ENCODE measurements at regions not wholly inside any gene's neighbourhood (a gene's known extent, or its start where the extent isn't known, plus 50 kb on each side); places are given as distances from the start of the nearest gene placed in this dataset.

DNA sequence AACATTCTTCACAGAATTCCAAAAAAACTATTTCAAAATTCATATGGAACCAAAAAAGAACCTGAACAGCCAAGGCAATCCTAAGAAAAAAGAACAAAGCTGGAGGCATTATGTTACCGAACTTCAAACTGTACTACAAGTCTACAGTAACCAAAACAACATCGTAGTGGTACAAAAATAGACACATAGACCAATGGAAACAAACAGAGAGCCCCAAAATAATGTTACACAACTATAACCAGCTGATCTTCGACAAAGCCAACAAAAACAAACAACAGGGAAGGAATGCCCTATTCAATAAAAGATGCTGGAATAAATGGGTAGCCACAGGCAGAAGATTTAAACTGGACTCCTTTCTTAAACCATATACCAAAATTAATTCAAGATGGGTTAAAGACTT lies 1189.6 kb downstream of the PCDH18 start:
- Histone ChIP-seq H3K27me3 (no peaks in the 10 kb centered on the region), H3K4me1 (no peaks in the 10 kb centered on the region), H3K9me3 (no peaks in the 10 kb centered on the region), H3K36me3 (no peaks in the 10 kb centered on the region), H3K27ac (no peak overlapping the region), H3K4me3 (no peak overlapping the region)
- intact Hi-C loops (cut with DNase I) = no loop called here
- DNase-seq (ENCODE audit: extremely low spot score in 2 of 2) = no peak
- TF ChIP-seq CTCF (IDR thresholded peaks at IDR 0.05) (no peak), POLR2AphosphoS5 (IDR thresholded peaks at IDR 0.05; ENCODE audit: insufficient read depth in 1 of 2, low read depth in 1 of 2) (no peak), POLR2A (IDR thresholded peaks at IDR 0.05) (no peak)

GRCh38 chr4:136337216-136337615 lies 1195.1 kb downstream of the PCDH18 start:
- intact Hi-C loops (cut with DNase I) = no loop called here
- Histone ChIP-seq H3K4me1 (no peaks in the 10 kb centered on the region), H3K27ac (no peak overlapping the region), H3K9me3 (no peaks in the 10 kb centered on the region), H3K4me3 (no peak overlapping the region), H3K27me3 (no peaks in the 10 kb centered on the region), H3K36me3 (no peaks in the 10 kb centered on the region)
- no peak for DNase-seq (ENCODE audit: extremely low spot score in 2 of 2)
- TF ChIP-seq POLR2A (IDR thresholded peaks at IDR 0.05) (no peak), POLR2AphosphoS5 (IDR thresholded peaks at IDR 0.05; ENCODE audit: insufficient read depth in 1 of 2, low read depth in 1 of 2) (no peak)

GRCh38 chr4:136336479-136336878 lies 1195.8 kb downstream of the PCDH18 start:
- H3K4me1 ChIP-seq = no peaks in the 10 kb centered on the region
- no peaks in the 10 kb centered on the region for H3K9me3 ChIP-seq
- no peaks in the 10 kb centered on the region for H3K36me3 ChIP-seq
- DNase-seq (ENCODE audit: extremely low spot score in 2 of 2) = no peak
- no peaks in the 10 kb centered on the region for H3K27me3 ChIP-seq
- intact Hi-C loops (cut with DNase I) = no loop called here
- TF ChIP-seq POLR2AphosphoS5 (IDR thresholded peaks at IDR 0.05; ENCODE audit: insufficient read depth in 1 of 2, low read depth in 1 of 2) (no peak), CTCF (IDR thresholded peaks at IDR 0.05) (no peak), POLR2A (IDR thresholded peaks at IDR 0.05) (no peak)
- H3K4me3 ChIP-seq = no peak overlapping the region
- H3K27ac ChIP-seq = no peak overlapping the region

- TF ChIP-seq POLR2AphosphoS5 (IDR thresholded peaks at IDR 0.05; ENCODE audit: insufficient read depth in 1 of 2, low read depth in 1 of 2) = no peak
- no peak for TF ChIP-seq CTCF (IDR thresholded peaks at IDR 0.05)
- no peak for TF ChIP-seq POLR2A (IDR thresholded peaks at IDR 0.05)
Measured at GRCh38 chr4:136329042-136329662, 1203.1 kb downstream of the PCDH18 start.

GRCh38 chr4:136328131-136328530 lies 1204.2 kb downstream of the PCDH18 start:
- Histone ChIP-seq H3K9me3 (no peaks in the 10 kb centered on the region), H3K27ac (no peak overlapping the region), H3K27me3 (no peaks in the 10 kb centered on the region), H3K4me1 (no peaks in the 10 kb centered on the region), H3K36me3 (no peaks in the 10 kb centered on the region), H3K4me3 (no peak overlapping the region)
- DNase-seq (ENCODE audit: extremely low spot score in 2 of 2) = no peak
- intact Hi-C loops (cut with DNase I) = no loop called here
- no peak for TF ChIP-seq POLR2A (IDR thresholded peaks at IDR 0.05)
- TF ChIP-seq POLR2AphosphoS5 (IDR thresholded peaks at IDR 0.05; ENCODE audit: insufficient read depth in 1 of 2, low read depth in 1 of 2) = no peak
- TF ChIP-seq CTCF (IDR thresholded peaks at IDR 0.05) = no peak

More at GRCh38 chr4:136329042-136329662, 1203.1 kb downstream of the PCDH18 start:
- intact Hi-C loops (cut with DNase I) = no loop called here
- Histone ChIP-seq H3K4me1 (no peaks in the 10 kb centered on the region), H3K27ac (no peak overlapping the region), H3K36me3 (no peaks in the 10 kb centered on the region), H3K9me3 (no peaks in the 10 kb centered on the region), H3K27me3 (no peaks in the 10 kb centered on the region), H3K4me3 (no peak overlapping the region)
- DNase-seq (ENCODE audit: extremely low spot score in 2 of 2) = no peak

All from vagina (tissue), 2 donors.